ENCODE measurements at regions not wholly inside any gene's neighbourhood (a gene's known extent, or its start where the extent isn't known, plus 50 kb on each side); places are given as distances from the start of the nearest gene placed in this dataset.
"Not testable (repeated sequence)": the region's sequence is repeated elsewhere in the genome, so short reads cannot be mapped to it uniquely, and the experiment has no call there.

GRCh38 chr4:170818786-170819185, 729.0 kb upstream of the AADAT start:
- H3K9me3 Mint-ChIP-seq = peaks cover 24% of the 10 kb centered on the region
- no peak for ATAC-seq
- no peaks in the 10 kb centered on the region for H3K27me3 Mint-ChIP-seq (ENCODE audit: low read depth)
- no peaks in the 10 kb centered on the region for H3K36me3 Mint-ChIP-seq (ENCODE audit: insufficient read depth)
- no peaks in the 10 kb centered on the region for H3K4me1 Mint-ChIP-seq (ENCODE audit: low read depth)
- DNase-seq = no peak
- H3K4me3 Mint-ChIP-seq = no peak overlapping the region

GRCh38 chr4:170805352-170805751, 715.6 kb upstream of the AADAT start:
- DNase-seq = no peak
- H3K4me1 Mint-ChIP-seq (ENCODE audit: low read depth) = no peaks in the 10 kb centered on the region
- no peak for ATAC-seq
- H3K4me3 Mint-ChIP-seq = no peak overlapping the region
- H3K27me3 Mint-ChIP-seq (ENCODE audit: low read depth) = no peaks in the 10 kb centered on the region
- H3K9me3 Mint-ChIP-seq = peaks cover 15% of the 10 kb centered on the region
- H3K36me3 Mint-ChIP-seq (ENCODE audit: insufficient read depth) = no peaks in the 10 kb centered on the region

GRCh38 chr4:170804930-170805329, 715.2 kb upstream of the AADAT start:
- Mint-ChIP-seq H3K4me3 (no peak overlapping the region), H3K36me3 (ENCODE audit: insufficient read depth) (no peaks in the 10 kb centered on the region), H3K27me3 (ENCODE audit: low read depth) (no peaks in the 10 kb centered on the region), H3K9me3 (peaks cover 13% of the 10 kb centered on the region), H3K4me1 (ENCODE audit: low read depth) (no peaks in the 10 kb centered on the region)
- DNase-seq (no peak), ATAC-seq (no peak)

- ATAC-seq (no peak), DNase-seq (no peak)
- no peaks in the 10 kb centered on the region for H3K27me3 Mint-ChIP-seq (ENCODE audit: low read depth)
- peaks cover 8% of the 10 kb centered on the region for H3K9me3 Mint-ChIP-seq
- H3K4me3 Mint-ChIP-seq = no peak overlapping the region
- no peaks in the 10 kb centered on the region for H3K4me1 Mint-ChIP-seq (ENCODE audit: low read depth)
- no peaks in the 10 kb centered on the region for H3K36me3 Mint-ChIP-seq (ENCODE audit: insufficient read depth)
Observed at GRCh38 chr4:170803492-170803891, 713.7 kb upstream of the AADAT start.

GRCh38 chr4:170801771-170802170, 712.0 kb upstream of the AADAT start:
- Mint-ChIP-seq H3K4me3 (no peak overlapping the region), H3K36me3 (ENCODE audit: insufficient read depth) (no peaks in the 10 kb centered on the region), H3K9me3 (peaks cover 3% of the 10 kb centered on the region), H3K4me1 (ENCODE audit: low read depth) (no peaks in the 10 kb centered on the region), H3K27me3 (ENCODE audit: low read depth) (no peaks in the 10 kb centered on the region)
- ATAC-seq (no peak), DNase-seq (no peak)

GRCh38 chr4:170794525-170794924, 704.8 kb upstream of the AADAT start:
- Mint-ChIP-seq H3K27me3 (ENCODE audit: low read depth) (no peaks in the 10 kb centered on the region), H3K4me3 (no peak overlapping the region), H3K36me3 (ENCODE audit: insufficient read depth) (no peaks in the 10 kb centered on the region), H3K4me1 (ENCODE audit: low read depth) (no peaks in the 10 kb centered on the region), H3K9me3 (peaks cover 4% of the 10 kb centered on the region)
- DNase-seq = no peak
- ATAC-seq = no peak

- not testable (repeated sequence) for ATAC-seq; H3K27me3 Mint-ChIP-seq (ENCODE audit: low read depth); H3K4me3 Mint-ChIP-seq; H3K36me3 Mint-ChIP-seq (ENCODE audit: insufficient read depth); H3K9me3 Mint-ChIP-seq; H3K4me1 Mint-ChIP-seq (ENCODE audit: low read depth); DNase-seq
Observed at GRCh38 chr4:170788540-170789051, 698.8 kb upstream of the AADAT start.

- Mint-ChIP-seq H3K4me3 (no peak overlapping the region), H3K9me3 (peaks cover 19% of the 10 kb centered on the region), H3K36me3 (ENCODE audit: insufficient read depth) (no peaks in the 10 kb centered on the region), H3K27me3 (ENCODE audit: low read depth) (no peaks in the 10 kb centered on the region), H3K4me1 (ENCODE audit: low read depth) (no peaks in the 10 kb centered on the region)
- ATAC-seq (no peak), DNase-seq (no peak)
Observed at GRCh38 chr4:170777663-170778062, 687.9 kb upstream of the AADAT start.

- peaks cover 19% of the 10 kb centered on the region for H3K9me3 Mint-ChIP-seq
- no peak for ATAC-seq
Observed at GRCh38 chr4:170776983-170777382, 687.2 kb upstream of the AADAT start.

GRCh38 chr4:170775851-170776250, 686.1 kb upstream of the AADAT start:
- Mint-ChIP-seq H3K27me3 (ENCODE audit: low read depth) (no peaks in the 10 kb centered on the region), H3K4me3 (no peak overlapping the region), H3K4me1 (ENCODE audit: low read depth) (no peaks in the 10 kb centered on the region), H3K36me3 (ENCODE audit: insufficient read depth) (no peaks in the 10 kb centered on the region), H3K9me3 (peaks cover 19% of the 10 kb centered on the region)
- ATAC-seq = no peak
- no peak for DNase-seq

More at GRCh38 chr4:170776983-170777382, 687.2 kb upstream of the AADAT start:
- no peaks in the 10 kb centered on the region for H3K27me3 Mint-ChIP-seq (ENCODE audit: low read depth)
- H3K4me3 Mint-ChIP-seq = no peak overlapping the region
- no peaks in the 10 kb centered on the region for H3K36me3 Mint-ChIP-seq (ENCODE audit: insufficient read depth)
- DNase-seq = no peak
- no peaks in the 10 kb centered on the region for H3K4me1 Mint-ChIP-seq (ENCODE audit: low read depth)

- Mint-ChIP-seq H3K4me3 (no peak overlapping the region), H3K27me3 (ENCODE audit: low read depth) (no peaks in the 10 kb centered on the region), H3K36me3 (ENCODE audit: insufficient read depth) (no peaks in the 10 kb centered on the region), H3K4me1 (ENCODE audit: low read depth) (no peaks in the 10 kb centered on the region), H3K9me3 (peaks cover 13% of the 10 kb centered on the region)
- DNase-seq (no peak), ATAC-seq (no peak)
Observed at GRCh38 chr4:170773709-170774273, 684.0 kb upstream of the AADAT start.

GRCh38 chr4:170772429-170772828, 682.7 kb upstream of the AADAT start:
- Mint-ChIP-seq H3K4me3 (no peak overlapping the region), H3K27me3 (ENCODE audit: low read depth) (no peaks in the 10 kb centered on the region), H3K36me3 (ENCODE audit: insufficient read depth) (no peaks in the 10 kb centered on the region), H3K9me3 (peaks cover 7% of the 10 kb centered on the region), H3K4me1 (ENCODE audit: low read depth) (no peaks in the 10 kb centered on the region)
- ATAC-seq = no peak
- DNase-seq = no peak

GRCh38 chr4:170770664-170771063, 680.9 kb upstream of the AADAT start:
- no peaks in the 10 kb centered on the region for H3K4me1 Mint-ChIP-seq (ENCODE audit: low read depth)
- H3K36me3 Mint-ChIP-seq (ENCODE audit: insufficient read depth) = no peaks in the 10 kb centered on the region
- H3K27me3 Mint-ChIP-seq (ENCODE audit: low read depth) = no peaks in the 10 kb centered on the region
- no peak overlapping the region for H3K4me3 Mint-ChIP-seq
- no peak for DNase-seq
- H3K9me3 Mint-ChIP-seq = peaks cover 12% of the 10 kb centered on the region
- no peak for ATAC-seq

GRCh38 chr4:170769862-170770261, 680.1 kb upstream of the AADAT start:
- Mint-ChIP-seq H3K27me3 (ENCODE audit: low read depth) (no peaks in the 10 kb centered on the region), H3K4me3 (no peak overlapping the region), H3K36me3 (ENCODE audit: insufficient read depth) (no peaks in the 10 kb centered on the region), H3K9me3 (peaks cover 10% of the 10 kb centered on the region), H3K4me1 (ENCODE audit: low read depth) (no peaks in the 10 kb centered on the region)
- ATAC-seq = no peak
- no peak for DNase-seq

GRCh38 chr4:170758988-170759387, 669.2 kb upstream of the AADAT start:
- H3K4me3 Mint-ChIP-seq = no peak overlapping the region
- no peaks in the 10 kb centered on the region for H3K27me3 Mint-ChIP-seq (ENCODE audit: low read depth)
- H3K36me3 Mint-ChIP-seq (ENCODE audit: insufficient read depth) = no peaks in the 10 kb centered on the region
- ATAC-seq = no peak
- no peak for DNase-seq
- no peaks in the 10 kb centered on the region for H3K4me1 Mint-ChIP-seq (ENCODE audit: low read depth)
- H3K9me3 Mint-ChIP-seq = peaks cover 13% of the 10 kb centered on the region

- no peaks in the 10 kb centered on the region for H3K27me3 Mint-ChIP-seq (ENCODE audit: low read depth)
- no peaks in the 10 kb centered on the region for H3K4me1 Mint-ChIP-seq (ENCODE audit: low read depth)
- no peak overlapping the region for H3K4me3 Mint-ChIP-seq
- DNase-seq (no peak), ATAC-seq (no peak)
- no peaks in the 10 kb centered on the region for H3K36me3 Mint-ChIP-seq (ENCODE audit: insufficient read depth)
- peaks cover 10% of the 10 kb centered on the region for H3K9me3 Mint-ChIP-seq
Observed at GRCh38 chr4:170750519-170750918, 660.8 kb upstream of the AADAT start.
